ENCODE measurements at regions not wholly inside any gene's neighbourhood (a gene's known extent, or its start where the extent isn't known, plus 50 kb on each side); places are given as distances from the start of the nearest gene placed in this dataset.

DNA sequence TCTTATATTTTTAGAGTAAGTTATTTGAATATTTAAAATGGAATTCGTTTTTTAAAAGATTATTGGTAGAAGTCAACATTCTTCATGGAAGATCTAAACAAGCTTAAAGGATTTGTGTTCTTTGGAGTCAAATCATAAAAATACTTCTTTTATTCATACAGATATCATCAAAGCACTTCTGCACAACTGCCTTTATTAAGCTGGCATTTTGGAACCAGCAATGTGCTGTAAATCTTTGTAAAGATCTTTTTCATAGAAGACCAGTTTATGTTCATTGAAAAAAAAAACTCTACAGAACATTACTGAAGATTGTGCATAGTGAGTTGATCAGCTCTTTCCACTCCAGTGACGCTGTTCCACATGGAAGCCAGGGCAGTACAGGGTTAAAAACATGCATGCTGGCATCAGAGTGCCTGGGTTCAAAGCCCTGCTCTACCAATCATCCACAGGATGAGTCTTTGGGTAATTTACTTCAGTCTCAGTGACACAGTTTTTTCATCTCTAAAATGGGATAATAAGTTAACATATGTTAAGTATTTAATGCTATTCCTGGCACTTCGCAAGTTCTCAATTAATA lies 109.6 kb upstream of the SLC38A4 start:
- no peak for DNase-seq (ENCODE audit: low read depth in 1 of 2, low spot score in 1 of 2)
- no peaks in the 10 kb centered on the region for H3K27me3 ChIP-seq
- no peak overlapping the region for H3K27ac ChIP-seq
- TF ChIP-seq, protein P1, sequence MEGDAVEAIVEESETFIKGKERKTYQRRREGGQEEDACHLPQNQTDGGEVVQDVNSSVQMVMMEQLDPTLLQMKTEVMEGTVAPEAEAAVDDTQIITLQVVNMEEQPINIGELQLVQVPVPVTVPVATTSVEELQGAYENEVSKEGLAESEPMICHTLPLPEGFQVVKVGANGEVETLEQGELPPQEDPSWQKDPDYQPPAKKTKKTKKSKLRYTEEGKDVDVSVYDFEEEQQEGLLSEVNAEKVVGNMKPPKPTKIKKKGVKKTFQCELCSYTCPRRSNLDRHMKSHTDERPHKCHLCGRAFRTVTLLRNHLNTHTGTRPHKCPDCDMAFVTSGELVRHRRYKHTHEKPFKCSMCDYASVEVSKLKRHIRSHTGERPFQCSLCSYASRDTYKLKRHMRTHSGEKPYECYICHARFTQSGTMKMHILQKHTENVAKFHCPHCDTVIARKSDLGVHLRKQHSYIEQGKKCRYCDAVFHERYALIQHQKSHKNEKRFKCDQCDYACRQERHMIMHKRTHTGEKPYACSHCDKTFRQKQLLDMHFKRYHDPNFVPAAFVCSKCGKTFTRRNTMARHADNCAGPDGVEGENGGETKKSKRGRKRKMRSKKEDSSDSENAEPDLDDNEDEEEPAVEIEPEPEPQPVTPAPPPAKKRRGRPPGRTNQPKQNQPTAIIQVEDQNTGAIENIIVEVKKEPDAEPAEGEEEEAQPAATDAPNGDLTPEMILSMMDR (IDR thresholded peaks at IDR 0.05; ENCODE audit: low read depth, low read length) = no peak
- no peaks in the 10 kb centered on the region for H3K36me3 ChIP-seq
- no peaks in the 10 kb centered on the region for H3K9me3 ChIP-seq (ENCODE audit: low read depth)
- no peaks in the 10 kb centered on the region for H3K4me1 ChIP-seq (ENCODE audit: low read depth)
- no peak overlapping the region for H3K4me3 ChIP-seq

DNA sequence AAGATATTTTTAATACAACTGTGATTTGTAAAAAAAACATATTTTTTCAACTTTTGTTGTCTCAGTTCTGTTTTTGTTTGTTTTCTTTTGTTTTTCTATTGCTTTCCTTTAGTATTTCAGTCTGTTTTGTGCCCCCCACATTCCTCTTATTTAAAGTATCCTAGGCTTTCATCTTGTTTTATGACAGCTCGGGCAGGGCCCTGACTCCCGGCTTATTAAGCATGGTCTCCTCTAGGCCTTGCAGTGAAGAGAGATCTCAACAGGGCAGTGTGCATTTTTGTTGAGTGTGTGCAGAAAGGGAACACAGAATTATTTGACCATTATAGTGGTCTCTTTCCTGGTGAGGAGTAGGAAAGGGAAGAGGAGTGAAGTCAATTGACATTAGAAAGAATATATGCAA lies 110.2 kb upstream of the SLC38A4 start:
- no peaks in the 10 kb centered on the region for H3K9me3 ChIP-seq (ENCODE audit: low read depth)
- H3K27me3 ChIP-seq = no peaks in the 10 kb centered on the region
- TF ChIP-seq, protein P1 (IDR thresholded peaks at IDR 0.05; ENCODE audit: low read depth, low read length) = no peak
- H3K27ac ChIP-seq = no peak overlapping the region
- no peak overlapping the region for H3K4me3 ChIP-seq
- DNase-seq (ENCODE audit: low read depth in 1 of 2, low spot score in 1 of 2) = no peak
- H3K4me1 ChIP-seq (ENCODE audit: low read depth) = no peaks in the 10 kb centered on the region
- H3K36me3 ChIP-seq = no peaks in the 10 kb centered on the region

DNA sequence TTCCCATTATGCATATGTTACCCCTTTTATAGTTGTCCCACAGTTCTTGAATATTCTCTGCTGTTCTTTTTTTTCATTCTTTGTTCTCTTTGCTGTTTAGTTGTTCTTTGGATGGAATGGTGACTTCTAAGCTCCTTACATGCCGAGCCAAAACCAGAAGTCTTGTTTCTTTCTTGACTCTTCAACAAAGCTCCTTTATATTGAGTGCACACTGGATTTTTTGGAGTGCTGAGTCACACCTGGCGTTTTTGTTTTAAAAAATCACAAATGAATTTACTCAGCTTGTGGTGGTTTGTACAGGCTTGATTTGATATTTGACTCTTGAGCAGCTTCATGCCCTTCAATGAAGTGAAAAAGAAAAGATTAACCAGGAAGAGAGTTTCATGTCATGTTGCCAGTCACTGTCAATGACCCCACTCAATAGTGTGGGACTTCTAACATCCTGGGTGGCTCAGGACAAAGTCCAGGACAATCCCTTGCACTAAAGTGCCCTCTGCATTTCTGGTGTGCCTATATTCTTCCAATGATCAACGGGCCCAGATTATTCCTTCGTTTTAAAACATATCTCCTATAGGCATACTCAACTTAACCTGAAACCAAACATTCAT lies 112.4 kb upstream of the SLC38A4 start:
- Histone ChIP-seq H3K9me3 (ENCODE audit: low read depth) (no peaks in the 10 kb centered on the region), H3K27ac (no peak overlapping the region), H3K4me3 (no peak overlapping the region), H3K4me1 (ENCODE audit: low read depth) (no peaks in the 10 kb centered on the region), H3K36me3 (no peaks in the 10 kb centered on the region), H3K27me3 (no peaks in the 10 kb centered on the region)
- DNase-seq (ENCODE audit: low read depth in 1 of 2, low spot score in 1 of 2) = no peak
- TF ChIP-seq, protein P1 (IDR thresholded peaks at IDR 0.05; ENCODE audit: low read depth, low read length) = no peak

DNA sequence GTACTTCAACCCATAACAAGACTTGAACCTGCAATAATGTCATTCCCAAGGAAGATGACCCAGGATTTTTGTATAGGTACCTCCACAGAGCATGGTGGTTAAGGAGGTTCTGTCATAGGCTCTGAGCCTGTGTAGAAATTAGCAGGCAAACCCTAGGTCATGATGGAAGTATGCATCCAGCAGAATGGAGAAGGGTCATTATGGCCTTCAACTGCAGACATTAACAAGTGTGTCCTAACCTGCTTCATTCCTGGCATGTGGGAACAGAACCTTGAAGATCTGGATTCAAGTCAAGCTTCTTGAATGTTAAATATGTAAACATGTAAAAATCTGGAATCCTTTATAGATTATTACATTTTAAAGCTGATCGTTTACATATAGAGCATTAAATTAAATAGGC lies 116.2 kb upstream of the SLC38A4 start:
- H3K4me3 ChIP-seq = no peak overlapping the region
- H3K9me3 ChIP-seq (ENCODE audit: low read depth) = no peaks in the 10 kb centered on the region
- no peaks in the 10 kb centered on the region for H3K27me3 ChIP-seq
- no peak overlapping the region for H3K27ac ChIP-seq
- H3K36me3 ChIP-seq = no peaks in the 10 kb centered on the region
- TF ChIP-seq, protein P1 (IDR thresholded peaks at IDR 0.05; ENCODE audit: low read depth, low read length) = no peak
- DNase-seq (ENCODE audit: low read depth in 1 of 2, low spot score in 1 of 2) = no peak
- no peaks in the 10 kb centered on the region for H3K4me1 ChIP-seq (ENCODE audit: low read depth)

DNA sequence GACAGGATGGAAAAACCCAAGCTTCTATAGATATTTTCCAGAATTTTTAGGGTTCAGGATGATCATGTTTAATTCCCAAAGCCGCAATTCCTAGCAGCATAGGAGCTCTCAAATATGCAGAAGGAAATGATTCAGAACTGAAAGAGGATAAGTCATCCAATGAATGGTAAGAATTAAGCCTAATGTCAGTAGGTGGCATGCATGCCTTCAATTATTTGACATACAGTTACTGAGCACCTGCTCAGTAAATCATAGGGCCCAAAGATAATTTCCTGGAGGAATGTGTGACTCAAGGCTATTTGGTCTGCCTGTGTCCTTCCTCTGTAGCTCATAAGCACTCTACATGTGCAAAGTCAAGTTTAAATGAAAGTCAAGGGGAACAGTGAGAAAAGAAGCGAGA lies 116.8 kb upstream of the SLC38A4 start:
- no peak for DNase-seq (ENCODE audit: low read depth in 1 of 2, low spot score in 1 of 2)
- TF ChIP-seq, protein P1 (IDR thresholded peaks at IDR 0.05; ENCODE audit: low read depth, low read length) = no peak
- no peaks in the 10 kb centered on the region for H3K36me3 ChIP-seq
- no peaks in the 10 kb centered on the region for H3K9me3 ChIP-seq (ENCODE audit: low read depth)
- H3K4me1 ChIP-seq (ENCODE audit: low read depth) = no peaks in the 10 kb centered on the region
- no peaks in the 10 kb centered on the region for H3K27me3 ChIP-seq
- no peak overlapping the region for H3K4me3 ChIP-seq
- no peak overlapping the region for H3K27ac ChIP-seq

Measured in cardiac muscle cell (in vitro differentiated cells and primary cell).